Activated CD4-positive, alpha-beta T cell treated with anti-CD3 and anti-CD28 coated beads, Interleukin-2, Interleukin-6, amounts not matched to agents 100 ng/mL and 50 ng/mL, durations not matched to agents 16 hours and 8 hours (primary cell): ENCODE measurements at regions not wholly inside any gene's neighbourhood (a gene's known extent, or its start where the extent isn't known, plus 50 kb on each side); places are given as distances from the start of the nearest gene placed in this dataset.
A peak's percentile ranks its signal among the peaks of the same experiment; 100 is the strongest.
"Not testable (repeated sequence)": the region's sequence is repeated elsewhere in the genome, so short reads cannot be mapped to it uniquely, and the experiment has no call there.

Experiments
- DNase-seq: peaks from one replicate; pipeline ENCODE4 v3.0.0-alpha.2; 2020

DNA sequence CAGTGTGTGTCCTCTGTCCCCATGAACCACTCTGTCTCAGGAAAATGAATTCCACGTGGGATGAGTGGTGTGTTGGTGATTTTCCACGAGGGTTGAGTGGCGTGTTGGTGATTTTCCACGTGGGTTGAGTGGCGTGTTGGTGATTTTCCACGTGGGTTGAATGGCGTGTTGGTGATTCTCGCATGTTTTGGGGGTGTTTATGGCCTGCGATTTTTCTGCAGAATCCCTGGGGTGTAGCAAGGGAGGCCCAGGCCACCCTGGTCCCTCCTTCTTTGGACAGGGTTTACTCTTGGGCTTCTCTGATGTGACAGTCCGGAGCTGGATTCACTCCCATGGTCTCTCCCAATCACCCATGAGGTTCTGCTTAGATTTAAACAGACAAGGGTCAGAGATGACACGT, 90.6 kb upstream of the FRMD1 start:
- no peak for DNase-seq

DNA sequence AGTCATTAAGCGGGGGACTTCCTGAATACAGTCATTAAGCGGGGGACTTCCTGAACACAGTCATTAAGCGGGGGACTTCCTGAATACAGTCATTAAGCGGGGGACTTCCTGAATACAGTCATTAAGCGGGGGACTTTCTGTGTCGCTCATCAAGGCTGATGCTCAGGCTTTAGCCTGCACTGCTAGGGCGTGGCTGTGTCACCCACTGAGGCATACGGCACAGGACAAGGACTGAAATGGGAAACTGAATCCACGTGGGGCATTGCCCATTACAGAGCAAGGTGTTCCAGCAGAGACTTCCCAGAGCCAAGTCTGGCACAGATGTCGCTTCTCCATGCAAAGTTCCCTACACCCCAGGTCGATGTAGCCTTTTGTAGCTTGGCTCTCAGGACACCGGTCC, 89.9 kb upstream of the FRMD1 start:
- not testable (repeated sequence) for DNase-seq

- not testable (repeated sequence) for DNase-seq
Measured at GRCh38 chr6:168168330-168168729, 89.3 kb upstream of the FRMD1 start.

- no peak for DNase-seq
Measured at GRCh38 chr6:168167431-168168315, 88.7 kb upstream of the FRMD1 start.

DNA sequence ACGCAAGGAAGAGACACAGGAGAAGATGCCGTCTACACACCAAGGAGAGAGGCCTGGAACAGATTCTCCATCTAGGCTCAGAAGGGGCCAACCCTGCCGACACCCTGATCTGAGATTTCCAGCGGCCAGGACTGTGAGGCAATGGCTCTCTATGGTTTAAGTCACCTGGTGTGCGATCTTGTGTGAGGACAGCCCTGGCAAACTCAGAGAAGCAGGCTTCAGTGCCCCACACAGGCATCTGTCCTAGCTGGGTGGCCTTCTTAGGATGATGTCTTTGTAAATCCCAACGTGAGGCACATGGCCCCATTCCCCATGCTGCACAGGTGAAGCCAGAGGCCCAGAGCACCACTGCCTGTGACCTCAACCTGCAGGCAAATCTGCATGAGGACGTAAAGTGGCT, 87.6 kb upstream of the FRMD1 start:
- DNase-seq: no peak

DNA sequence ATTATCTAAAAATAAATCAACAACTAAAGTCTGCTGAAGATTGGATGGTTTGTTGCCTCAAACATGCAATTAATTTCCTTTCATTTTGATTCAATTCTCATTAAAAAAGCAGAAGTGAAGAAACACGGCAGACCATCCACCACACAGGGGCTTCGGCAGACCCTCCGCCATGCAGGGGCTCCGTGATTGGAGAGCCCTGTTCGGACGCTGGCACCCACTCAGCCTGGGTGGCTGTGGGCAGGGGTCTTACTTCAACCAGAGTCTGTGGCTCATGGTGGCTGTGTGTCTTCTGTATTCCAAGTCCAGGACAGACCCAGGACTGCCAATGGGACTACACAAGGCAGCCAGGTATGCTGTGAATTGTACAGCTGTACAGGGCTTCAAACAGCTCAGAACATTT, 86.9 kb upstream of the FRMD1 start:
- no peak for DNase-seq

DNA sequence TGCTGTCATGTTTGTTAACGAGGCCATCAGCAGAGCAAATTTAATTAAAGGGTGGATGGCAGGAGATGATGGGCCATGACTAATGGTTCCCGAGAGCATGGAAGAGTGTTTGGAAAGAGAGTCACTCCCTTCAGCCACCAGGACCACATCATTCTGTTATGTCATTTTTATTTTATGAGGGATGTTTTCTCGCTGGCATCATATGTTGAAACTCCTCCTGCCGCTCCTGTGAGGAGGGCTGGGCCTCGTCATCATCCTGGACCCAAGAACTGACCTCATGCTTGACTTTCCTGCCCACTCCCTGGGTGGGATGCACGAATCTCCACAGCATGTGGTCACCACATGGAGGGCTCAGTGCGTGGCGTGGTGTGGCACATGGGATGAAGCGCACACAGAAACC, 86.4 kb upstream of the FRMD1 start:
- no peak for DNase-seq

DNA sequence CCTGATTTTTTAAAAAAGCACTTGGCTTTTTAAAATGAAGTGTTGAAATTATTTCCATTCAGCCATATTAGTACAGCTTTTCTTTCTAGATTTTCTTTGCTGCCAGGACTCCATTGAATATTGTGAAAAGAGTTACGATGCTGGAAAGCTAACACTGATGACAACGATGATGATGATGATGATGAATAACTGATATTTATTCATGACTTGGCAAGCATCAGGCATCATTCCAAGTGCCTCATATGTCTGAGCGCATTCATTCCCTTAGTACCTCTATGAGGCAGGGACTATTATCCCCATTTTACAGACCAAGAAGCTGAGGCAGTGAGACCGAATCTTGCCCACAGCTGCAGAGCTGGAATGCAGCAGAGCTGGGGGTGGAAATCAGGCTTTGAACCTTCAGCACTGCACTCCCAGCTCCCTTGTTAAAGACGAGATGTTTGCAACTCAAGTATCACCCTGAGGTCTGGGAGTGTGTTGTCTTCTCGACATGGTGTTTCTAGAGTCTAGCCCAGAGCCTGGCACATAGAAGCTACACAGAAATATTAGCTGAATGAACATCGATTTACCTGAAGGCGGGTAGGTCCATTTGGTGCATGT, 85.5 kb upstream of the FRMD1 start:
- DNase-seq: no peak

- no peak for DNase-seq
Measured at GRCh38 chr6:168163096-168163731, 84.2 kb upstream of the FRMD1 start.

GRCh38 chr6:168162366-168162765, 83.4 kb upstream of the FRMD1 start:
- DNase-seq: no peak

DNA sequence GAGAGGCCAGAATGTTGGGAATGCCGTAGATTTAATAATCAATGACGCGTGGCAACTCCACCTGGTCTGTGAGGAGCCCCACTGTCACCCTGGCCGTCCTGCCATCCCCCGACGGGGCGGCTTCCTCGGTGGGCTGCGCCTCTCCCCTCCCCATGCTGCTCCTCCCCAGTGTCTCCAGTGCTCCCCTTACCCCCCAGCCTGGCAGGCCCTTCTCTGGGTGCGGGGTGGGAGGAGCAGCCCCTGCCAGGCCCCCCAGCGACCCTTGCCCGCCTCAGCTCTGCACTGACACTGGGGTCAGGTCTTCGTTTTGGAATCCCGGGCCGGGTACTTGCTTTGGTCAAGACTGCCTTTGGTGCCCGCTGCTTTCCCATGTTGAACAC, 82.3 kb upstream of the FRMD1 start:
- DNase-seq: no peak

- DNase-seq: no peak
Measured at GRCh38 chr6:168160506-168161370, 81.7 kb upstream of the FRMD1 start.

DNA sequence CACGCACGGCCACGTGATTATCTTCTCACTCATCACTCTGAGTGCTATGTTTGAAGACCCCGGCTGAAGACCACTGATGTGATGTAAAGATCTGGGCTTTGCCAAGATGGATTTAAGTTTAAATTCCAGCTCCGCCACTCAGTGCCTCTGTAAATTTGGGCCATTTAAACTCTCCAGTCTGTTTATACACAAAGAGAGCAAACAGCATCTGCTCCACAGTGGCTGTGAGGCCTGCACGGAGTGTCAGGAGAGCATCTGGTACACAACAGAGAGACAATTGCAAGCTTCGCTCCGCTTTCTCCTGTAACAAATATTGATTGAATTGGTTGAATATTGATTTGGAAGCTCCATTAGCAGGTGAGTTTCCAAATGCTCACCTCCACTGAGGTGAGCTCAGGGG, 80.5 kb upstream of the FRMD1 start:
- DNase-seq: no peak

- DNase-seq: no peak
Measured at GRCh38 chr6:168158980-168159349, 80.0 kb upstream of the FRMD1 start.

GRCh38 chr6:168158213-168158979, 79.4 kb upstream of the FRMD1 start:
- no peak for DNase-seq

GRCh38 chr6:168157272-168158212, 78.5 kb upstream of the FRMD1 start:
- DNase-seq: peak; percentile 2

GRCh38 chr6:168156742-168157265, 77.8 kb upstream of the FRMD1 start:
- no peak for DNase-seq

GRCh38 chr6:168155821-168156741, 77.1 kb upstream of the FRMD1 start:
- no peak for DNase-seq

- no peak for DNase-seq
Measured at GRCh38 chr6:168155193-168155592, 76.2 kb upstream of the FRMD1 start.
